GM21447 (cell line): ENCODE measurements at regions not wholly inside any gene's neighbourhood (a gene's known extent, or its start where the extent isn't known, plus 50 kb on each side); places are given as distances from the start of the nearest gene placed in this dataset.
"Not testable (repeated sequence)": the region's sequence is repeated elsewhere in the genome, so short reads cannot be mapped to it uniquely, and the experiment has no call there.

Experiments used
- ATAC-seq: cut with Tn5 transposase; IDR thresholded peaks from one replicate; pipeline ENCODE4 v1.9.1; 2021; ENCODE audit not compliant: unreplicated experiment

GRCh38 chr7:138169441-138169851 is 93.2 kb downstream of the AKR1D1 start:
- no peak for ATAC-seq

DNA sequence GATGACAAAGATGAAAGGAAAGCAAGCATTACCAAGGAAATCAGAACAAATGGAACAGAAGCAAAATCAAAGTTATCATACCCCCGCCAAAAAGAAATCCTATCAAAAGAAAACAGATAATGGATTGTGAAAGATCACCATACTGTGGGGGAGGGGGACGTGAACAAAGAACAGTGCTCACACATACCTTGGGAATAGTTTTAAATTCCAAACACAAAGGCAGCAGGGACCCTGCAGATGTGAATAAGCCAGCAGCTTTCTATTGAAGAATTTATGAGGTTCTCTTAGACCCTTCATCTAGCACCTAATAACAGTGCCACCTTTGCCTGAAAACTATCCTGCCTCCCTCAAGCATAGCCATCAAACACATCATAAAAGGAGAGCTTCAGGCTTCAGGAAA is 94.0 kb downstream of the AKR1D1 start:
- ATAC-seq: no peak

DNA sequence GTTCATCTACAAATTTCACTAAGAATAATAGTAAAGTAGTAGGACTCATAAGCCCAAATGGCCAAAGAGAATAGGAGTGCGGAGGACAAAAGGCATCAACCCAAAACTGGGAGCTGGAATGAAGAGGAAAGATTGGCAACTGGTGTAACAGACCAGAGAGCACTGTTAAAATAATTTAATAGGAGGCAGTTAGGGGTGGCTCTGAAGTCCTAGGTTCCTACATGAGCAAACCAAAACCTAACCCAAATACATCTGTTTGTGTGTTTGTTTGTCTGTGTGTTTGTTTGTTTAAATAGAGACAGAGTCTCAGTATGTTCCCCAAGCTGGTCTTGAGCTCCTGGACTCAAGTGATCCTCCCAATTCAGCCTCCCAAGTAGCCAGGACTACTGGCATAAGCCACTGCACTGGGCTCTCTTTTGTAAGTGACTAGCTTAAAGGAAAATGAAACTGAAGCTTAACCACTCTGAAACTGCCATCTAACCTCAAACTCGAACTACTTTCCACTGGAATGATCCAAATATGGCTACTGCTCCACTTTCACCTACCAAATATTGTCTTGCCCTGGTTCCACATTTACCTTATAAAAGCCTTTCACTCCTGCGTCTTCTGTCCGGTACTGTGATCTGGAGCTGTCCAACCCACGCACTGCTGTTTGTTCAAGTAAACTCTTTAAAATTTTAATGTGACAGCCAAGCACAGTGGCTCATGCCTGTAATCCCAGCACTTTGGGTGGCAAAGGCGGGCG is 94.9 kb downstream of the AKR1D1 start:
- ATAC-seq: peak; percentile 96

DNA sequence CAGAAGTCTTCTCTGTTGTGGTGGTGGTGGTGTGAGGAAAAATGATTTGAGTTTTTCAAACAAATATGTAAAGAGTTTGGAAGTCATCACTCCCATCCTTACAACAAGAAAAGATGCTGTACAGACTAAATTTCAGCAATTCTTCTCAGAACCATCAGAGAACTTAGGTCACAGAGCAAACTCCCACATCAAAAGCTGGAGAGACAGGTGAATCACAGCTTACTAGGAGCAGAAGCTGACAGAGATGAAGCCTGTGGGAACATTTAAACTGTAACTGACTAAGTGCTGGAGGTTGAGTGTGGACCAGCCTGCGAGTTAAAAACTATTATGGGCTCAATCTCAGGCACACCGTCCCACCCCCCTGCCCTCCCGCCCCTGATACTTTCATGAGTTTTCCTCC is 97.3 kb downstream of the AKR1D1 start:
- no peak for ATAC-seq

DNA sequence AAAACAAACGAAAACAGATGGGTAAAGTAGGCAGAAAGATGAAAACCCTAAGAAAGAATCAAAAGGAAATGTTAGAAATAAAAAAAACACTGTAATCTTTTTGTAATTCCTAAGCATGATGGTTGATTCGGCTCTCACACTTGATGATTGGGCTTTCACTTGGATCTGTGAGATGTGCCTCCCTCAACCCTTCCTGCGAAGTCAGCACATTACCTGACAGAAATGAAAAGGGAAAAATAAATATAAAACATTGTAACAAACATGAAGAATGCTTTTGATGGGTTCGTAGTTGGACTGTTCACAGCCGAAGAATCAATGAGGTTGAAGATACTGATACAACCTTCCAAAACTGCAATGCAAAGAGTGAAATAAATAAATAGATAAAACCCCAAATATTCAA is 99.8 kb downstream of the AKR1D1 start:
- ATAC-seq: no peak

DNA sequence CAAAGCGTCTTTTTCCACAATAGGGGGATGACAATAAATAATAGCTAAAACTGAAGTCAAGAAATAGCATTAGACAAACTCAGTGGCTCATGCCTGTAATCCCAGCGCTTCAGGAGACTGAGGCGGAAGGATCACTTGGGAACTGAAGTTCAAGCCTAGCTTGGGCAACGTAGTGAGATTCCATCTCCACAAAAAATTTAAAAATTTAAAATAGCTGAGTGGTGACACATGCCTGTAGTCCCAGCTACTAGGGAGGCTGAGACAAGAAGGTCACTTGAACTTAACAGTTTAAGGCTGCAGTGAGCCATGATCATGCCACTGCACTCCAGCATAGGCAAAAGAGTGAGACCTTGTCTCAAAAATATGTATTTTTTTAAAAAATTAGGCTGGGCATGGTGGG is 107.9 kb downstream of the AKR1D1 start:
- ATAC-seq: no peak

DNA sequence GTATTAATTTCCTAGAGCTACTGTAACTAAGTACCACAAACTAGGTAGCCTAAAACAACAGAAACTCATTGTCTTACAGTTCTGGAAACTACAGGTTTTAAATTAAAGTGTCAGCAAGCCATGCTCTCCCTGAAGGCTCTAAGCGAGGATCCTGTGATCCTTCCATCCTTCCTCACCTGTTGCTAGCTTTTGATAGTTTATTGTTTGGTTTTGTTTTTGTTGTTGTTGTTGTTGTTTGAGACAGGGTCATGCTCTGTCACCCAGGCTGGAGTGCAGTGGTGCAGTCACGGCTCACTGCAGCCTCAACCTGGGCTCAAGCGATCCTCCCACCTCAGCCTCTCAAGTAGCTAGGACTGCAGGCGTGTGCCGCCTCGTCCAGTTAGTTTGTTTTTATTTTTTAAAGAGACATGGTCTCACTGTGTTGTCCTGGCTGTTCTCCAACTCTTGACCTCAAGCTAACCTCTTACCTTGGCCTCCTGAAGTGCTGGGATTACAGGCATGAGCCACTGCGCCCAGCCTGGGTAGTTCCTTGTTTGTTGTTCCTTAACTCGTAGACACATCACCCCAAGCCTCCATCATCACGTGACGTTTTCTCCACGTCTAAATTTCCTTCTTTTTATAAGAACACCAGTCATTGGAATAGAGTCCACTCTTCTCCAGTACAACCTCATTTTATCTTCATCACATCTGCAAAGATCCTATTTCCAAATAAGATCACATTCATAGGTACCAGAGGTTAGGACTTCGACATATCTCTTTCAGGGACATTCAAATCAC is 109.1 kb downstream of the AKR1D1 start:
- ATAC-seq: no peak

- no peak for ATAC-seq
Measured at GRCh38 chr7:138186951-138187351, 110.7 kb downstream of the AKR1D1 start.

GRCh38 chr7:138188290-138188858 is 112.1 kb downstream of the AKR1D1 start:
- no peak for ATAC-seq

DNA sequence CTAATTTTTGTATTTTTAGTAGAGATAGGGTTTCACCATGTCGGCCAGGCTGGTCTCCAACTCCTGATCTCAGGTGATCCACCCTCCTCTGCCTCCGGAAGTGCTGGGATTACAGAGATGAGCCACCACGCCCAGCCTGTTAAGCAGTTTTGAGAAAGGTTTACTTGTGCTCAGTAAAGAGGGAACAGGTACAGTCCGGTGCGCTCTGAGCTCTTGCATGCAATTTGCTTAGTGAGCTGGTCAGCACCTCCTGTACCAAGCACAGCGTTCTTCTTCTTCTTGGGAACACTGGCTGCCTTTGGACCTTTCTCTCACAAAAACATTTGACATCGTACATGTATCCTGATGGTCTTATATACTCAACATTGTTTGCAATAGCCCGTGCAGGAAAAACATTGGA is 118.3 kb downstream of the AKR1D1 start:
- ATAC-seq: no peak

DNA sequence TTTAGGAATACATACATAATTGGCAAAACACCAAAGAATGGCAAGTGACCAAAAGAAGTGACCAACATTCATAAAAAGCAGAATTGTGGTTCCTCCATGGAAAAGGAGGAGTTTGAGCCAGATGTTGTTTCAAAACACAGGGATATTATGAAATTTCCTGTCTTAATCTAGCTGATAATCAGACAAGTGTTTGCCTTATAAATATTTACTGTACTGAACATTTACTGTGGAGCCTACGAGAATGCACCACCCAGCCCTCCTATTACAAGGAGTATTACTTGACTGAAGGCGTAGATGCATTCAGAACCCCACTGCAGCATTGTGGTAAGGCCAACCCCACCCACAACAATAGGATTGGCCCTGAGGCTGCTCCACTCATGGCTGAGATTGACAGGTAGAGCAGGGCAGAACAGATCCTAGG is 118.9 kb downstream of the AKR1D1 start:
- ATAC-seq: no peak

DNA sequence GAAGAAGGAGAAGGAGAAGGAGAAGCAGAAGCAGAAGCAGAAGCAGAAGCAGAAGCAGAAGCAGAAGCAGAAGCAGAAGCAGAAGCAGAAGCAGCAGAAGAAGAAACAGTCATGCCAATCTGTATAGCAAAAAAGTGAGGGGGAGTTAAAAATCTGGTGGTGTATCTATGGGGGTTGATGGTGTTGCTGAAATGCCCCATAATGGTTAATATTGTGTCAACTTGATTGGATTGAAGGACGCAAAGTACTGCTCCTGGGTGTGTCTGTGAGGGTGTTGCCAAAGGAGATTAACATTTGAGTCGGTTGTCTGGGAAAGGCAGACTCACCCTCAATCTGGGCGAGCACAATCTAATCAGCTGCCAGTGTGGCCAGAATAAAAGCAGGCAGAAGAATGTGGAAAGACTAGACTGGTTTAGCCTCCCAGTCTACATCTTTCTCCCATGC is 120.3 kb downstream of the AKR1D1 start:
- ATAC-seq: not testable (repeated sequence)

GRCh38 chr7:138196971-138197896 is 121.0 kb downstream of the AKR1D1 start:
- ATAC-seq: no peak

- no peak for ATAC-seq
Measured at GRCh38 chr7:138204285-138204981, 128.2 kb downstream of the AKR1D1 start.

- ATAC-seq: no peak
Measured at GRCh38 chr7:138204982-138205298, 128.7 kb downstream of the AKR1D1 start.

DNA sequence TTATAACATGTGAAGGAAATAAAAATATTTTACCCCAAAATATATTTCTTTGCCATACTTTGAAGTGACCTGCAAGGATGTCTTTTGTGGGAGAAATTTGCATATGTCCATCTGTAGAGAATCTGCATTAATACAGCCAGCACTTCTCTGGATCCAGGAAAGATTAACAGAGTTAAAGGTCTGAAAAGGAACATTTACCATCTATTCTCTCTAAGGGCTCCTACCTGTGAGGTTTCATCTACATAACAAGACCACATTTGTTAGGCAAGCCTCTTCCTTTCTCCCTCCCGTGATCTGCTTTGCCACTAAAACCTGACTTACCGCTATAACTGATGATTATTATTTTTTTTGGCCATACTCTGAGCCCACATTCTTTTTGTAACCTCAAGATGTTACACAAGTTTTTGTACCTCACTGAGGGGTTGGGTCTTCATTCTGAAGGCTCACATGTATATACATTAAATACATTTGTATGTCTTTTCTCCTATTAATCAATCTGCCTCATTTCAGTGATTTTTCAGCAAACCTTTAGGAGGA is 129.4 kb downstream of the AKR1D1 start:
- ATAC-seq: no peak

DNA sequence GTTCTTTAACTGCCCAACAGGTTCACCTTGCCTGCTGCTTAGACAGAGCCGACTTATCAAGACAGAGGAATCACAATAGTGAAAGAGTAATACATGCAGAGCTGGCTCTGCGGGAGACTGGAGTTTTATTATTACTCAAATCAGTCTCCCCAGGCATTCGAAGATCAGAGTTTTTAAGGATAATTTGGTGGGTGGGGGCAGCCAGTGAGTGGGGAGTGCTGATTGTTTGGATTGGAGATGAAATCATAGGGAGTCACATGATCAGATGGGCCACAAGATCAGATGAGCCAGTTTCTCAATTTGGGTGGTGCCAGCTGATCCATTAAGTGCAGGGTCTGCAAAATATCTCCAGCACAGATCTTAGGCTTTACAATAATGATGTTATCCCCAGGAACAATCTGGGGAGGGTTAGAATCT is 131.3 kb downstream of the AKR1D1 start:
- ATAC-seq: no peak

DNA sequence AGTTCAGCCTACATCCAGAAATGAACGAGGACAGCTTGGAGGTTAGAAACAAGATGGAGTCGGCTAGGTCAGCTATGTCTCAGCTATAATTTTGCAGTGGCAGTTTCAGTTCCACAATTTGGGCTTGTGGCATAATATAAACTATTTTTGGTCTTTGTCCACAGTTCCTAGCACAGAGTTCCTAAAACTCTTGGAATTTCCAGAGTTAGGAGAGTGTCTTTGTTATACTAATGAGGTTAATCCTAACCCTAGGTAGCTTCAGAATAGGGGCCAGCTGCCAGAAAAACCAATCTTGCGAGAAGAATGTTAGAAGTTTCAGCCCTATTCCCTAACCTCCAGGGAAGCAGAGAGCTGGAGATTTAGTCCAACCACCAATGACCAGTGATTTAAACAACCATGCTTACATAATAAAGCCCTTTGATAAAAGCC is 131.9 kb downstream of the AKR1D1 start:
- no peak for ATAC-seq

DNA sequence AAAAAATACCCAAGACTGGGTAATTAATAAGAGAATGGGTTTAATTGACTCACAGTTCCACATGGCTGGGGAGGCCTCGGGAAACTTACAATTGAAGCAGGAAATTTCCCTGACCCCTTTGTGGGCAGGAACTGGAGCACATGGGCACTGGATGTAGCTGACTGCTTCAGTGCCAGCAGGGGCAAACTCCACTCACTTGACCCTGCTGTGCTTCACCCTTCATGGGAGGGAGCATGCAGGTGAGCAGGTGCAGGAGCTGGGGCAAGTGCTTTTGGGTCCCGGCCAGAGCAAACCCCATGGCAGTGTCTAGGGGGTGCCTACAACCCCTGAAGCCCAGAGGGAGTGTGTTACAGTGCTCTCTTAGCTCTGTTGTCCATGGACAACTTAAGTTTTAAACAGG is 132.6 kb downstream of the AKR1D1 start:
- ATAC-seq: no peak

- ATAC-seq: no peak
Measured at GRCh38 chr7:138212314-138212713, 136.1 kb downstream of the AKR1D1 start.
